Tongue (tissue), 1 donor: ENCODE measurements at regions not wholly inside any gene's neighbourhood (a gene's known extent, or its start where the extent isn't known, plus 50 kb on each side); places are given as distances from the start of the nearest gene placed in this dataset.
"Not testable (repeated sequence)": the region's sequence is repeated elsewhere in the genome, so short reads cannot be mapped to it uniquely, and the experiment has no call there.

Experiments used
- DNase-seq: peaks from one replicate; pipeline ENCODE4 v3.0.0-alpha.2; 2015

- not testable (repeated sequence) for DNase-seq
Observed at GRCh38 chrY:19535697-19536096, 208.8 kb downstream of the KDM5D start.

GRCh38 chrY:19521976-19522375 lies 222.6 kb downstream of the KDM5D start:
- DNase-seq, result no peak

- DNase-seq, result no peak
Observed at GRCh38 chrY:19503092-19503449, 241.5 kb downstream of the KDM5D start.

GRCh38 chrY:19502169-19503091 lies 242.1 kb downstream of the KDM5D start:
- no peak for DNase-seq

- DNase-seq, result no peak
Observed at GRCh38 chrY:19498556-19498955, 246.0 kb downstream of the KDM5D start.

- no peak for DNase-seq
Observed at GRCh38 chrY:19487494-19487893, 257.0 kb downstream of the KDM5D start.

GRCh38 chrY:19484997-19485396 lies 259.5 kb downstream of the KDM5D start:
- no peak for DNase-seq

GRCh38 chrY:19479141-19479540 lies 265.4 kb downstream of the KDM5D start:
- DNase-seq, result no peak

- no peak for DNase-seq
Observed at GRCh38 chrY:19477959-19478358, 266.6 kb downstream of the KDM5D start.

- DNase-seq, result no peak
Observed at GRCh38 chrY:19465809-19466208, 278.7 kb downstream of the KDM5D start.

- no peak for DNase-seq
Observed at GRCh38 chrY:19456855-19457448, 287.6 kb downstream of the KDM5D start.

GRCh38 chrY:19433059-19433458 lies 311.5 kb downstream of the KDM5D start:
- DNase-seq, result peak; percentile 35

GRCh38 chrY:19427736-19428518 lies 316.6 kb downstream of the KDM5D start:
- no peak for DNase-seq

GRCh38 chrY:19427191-19427590 lies 317.3 kb downstream of the KDM5D start:
- not testable (repeated sequence) for DNase-seq

- DNase-seq, result no peak
Observed at GRCh38 chrY:19410980-19411766, 333.4 kb downstream of the KDM5D start.

GRCh38 chrY:19406246-19406645 lies 338.3 kb downstream of the KDM5D start:
- DNase-seq, result no peak

- DNase-seq, result no peak
Observed at GRCh38 chrY:19405598-19405997, 338.9 kb downstream of the KDM5D start.

- DNase-seq, result no peak
Observed at GRCh38 chrY:19392876-19393275, 351.6 kb downstream of the KDM5D start.

- no peak for DNase-seq
Observed at GRCh38 chrY:19391922-19392321, 352.6 kb downstream of the KDM5D start.

GRCh38 chrY:19365321-19365720 lies 379.2 kb downstream of the KDM5D start:
- DNase-seq, result no peak

GRCh38 chrY:19357249-19357648 lies 387.3 kb downstream of the KDM5D start:
- no peak for DNase-seq

- no peak for DNase-seq
Observed at GRCh38 chrY:19356735-19357134, 387.8 kb downstream of the KDM5D start.
